GM12878 (cell line): ENCODE measurements at regions not wholly inside any gene's neighbourhood (a gene's known extent, or its start where the extent isn't known, plus 50 kb on each side); places are given as distances from the start of the nearest gene placed in this dataset.

Experiments used
- ATAC-seq: fragments of 200-7000 bp; cut with Tn5 transposase; 3 replicates; pipeline ENCODE4 v1.9.1; 2020; ENCODE audit warnings: mild to moderate bottlenecking, moderate library complexity
- BruUV-seq: library from RNA; stranded (reverse); fragments of 400-500 nt; replicated peaks from 2 replicates; lab custom pipeline; 2021; lab: Mats Ljungman, UMichigan
- CTCF ChIA-PET: fragments of 300-600 bp; sonication (Branson Sonifier 250); formaldehyde crosslinking; extraction: SDS; loops from one replicate; lab custom pipeline; 2021; ENCODE audit warnings: inconsistent platforms; lab: Yijun Ruan, JAX
- POLR2A ChIA-PET: fragments of 350-600 bp; formaldehyde crosslinking; extraction: SDS; loops from one replicate; lab custom pipeline; 2021; ENCODE audit warnings: inconsistent platforms; lab: Charles Lee
- RAD21 ChIA-PET: fragments of 300-600 bp; sonication (Branson Sonifier 250); formaldehyde crosslinking; loops from one replicate; lab custom pipeline; 2023; ENCODE audit warnings: antibody characterized with exemption; ENCODE audit not compliant: unreplicated experiment; lab: Charles Lee
- SMC1A ChIA-PET: fragments of 300-600 bp; sonication (Branson Sonifier 250); formaldehyde crosslinking; loops from one replicate; lab custom pipeline; 2023; ENCODE audit not compliant: unreplicated experiment, uncharacterized antibody; lab: Charles Lee
- DNase-seq: peaks from one replicate; pipeline ENCODE4 v3.0.0-alpha.2; 2011; ENCODE audit warnings: low read depth, low spot score
- FAIRE-seq: peaks from 3 replicates; lab custom pipeline; 2011; peaks lifted over from hg19 to GRCh38; lab: Jason Lieb, UNC
- H2AFZ ChIP-seq: 2 replicates; pipeline ENCODE4 v1.6.0; 2011; ENCODE audit warnings: low read depth, low read length, control low read depth; ENCODE audit not compliant: control insufficient read depth
- H3K27ac ChIP-seq: 2 replicates; pipeline ENCODE4 v1.5.1; 2011; ENCODE audit warnings: control low read depth; ENCODE audit not compliant: control insufficient read depth, insufficient read depth
- H3K27me3 ChIP-seq, 2 experiments: replicated peaks in 1 of 2; 2 replicates each; pipeline versions ENCODE4 v1.6.0 to v1.6.1; 2011; ENCODE audit warnings: low read length in 1 of 2; ENCODE audit not compliant: control insufficient read depth in 2 of 2, insufficient read depth in 2 of 2
- H3K36me3 ChIP-seq, 2 experiments: 2 replicates each; pipeline ENCODE4 v1.5.1; 2011; ENCODE audit warnings: low read length in 1 of 2; ENCODE audit not compliant: control insufficient read depth in 2 of 2, insufficient read depth in 2 of 2
- H3K4me1 ChIP-seq: 2 replicates; pipeline ENCODE4 v1.6.1; 2011; ENCODE audit warnings: mild to moderate bottlenecking, low read length, moderate library complexity, mixed read lengths; ENCODE audit not compliant: control insufficient read depth, insufficient read depth
- H3K4me2 ChIP-seq: 2 replicates; pipeline ENCODE4 v1.6.0; 2011; ENCODE audit warnings: control low read depth; ENCODE audit not compliant: control insufficient read depth, insufficient read depth
- H3K4me3 ChIP-seq: fragments of 200-600 bp; sonication (generic); 2 replicates; pipeline ENCODE4 v1.5.1; 2016
- H3K79me2 ChIP-seq: 2 replicates; pipeline ENCODE4 v1.6.0; 2011; ENCODE audit warnings: low read length; ENCODE audit not compliant: control insufficient read depth, insufficient read depth
- H3K9ac ChIP-seq: 2 replicates; pipeline ENCODE4 v1.8.0; 2011; ENCODE audit warnings: low read length, control low read depth, mixed read lengths; ENCODE audit not compliant: control insufficient read depth, insufficient read depth
- H3K9me3 ChIP-seq: replicated peaks from 3 replicates; pipeline ENCODE4 v1.5.1; 2011; ENCODE audit warnings: mild to moderate bottlenecking, low read length; ENCODE audit not compliant: control insufficient read depth, insufficient read depth
- H4K20me1 ChIP-seq: 2 replicates; pipeline ENCODE4 v1.6.0; 2011; ENCODE audit not compliant: control insufficient read depth, insufficient read depth
- CBX3 ChIP-seq: fragments of 200-600 bp; sonication (generic); IDR thresholded peaks from 2 replicates; pipeline ENCODE4 v1.6.1; 2016; ENCODE audit warnings: low read depth, borderline replicate concordance
- CUX1 ChIP-seq: IDR thresholded peaks from 2 replicates; pipeline ENCODE4 v1.6.1; 2012; ENCODE audit warnings: improper control_type of control experiment, low read depth, low read length; ENCODE audit not compliant: insufficient replicate concordance
- IKZF2 ChIP-seq, 2 experiments: fragments of 450-650 bp; IDR thresholded peaks; 2 replicates each; pipeline ENCODE4 v1.6.1; 2017; ENCODE audit warnings: mild to moderate bottlenecking in 2 of 2, moderate library complexity in 2 of 2
- MEF2B ChIP-seq: fragments of 450-650 bp; IDR thresholded peaks from 2 replicates; pipeline ENCODE4 v1.6.1; 2018; ENCODE audit warnings: mild to moderate bottlenecking, moderate library complexity; ENCODE audit not compliant: partially characterized antibody, poor library complexity, severe bottlenecking
- NR2C1 ChIP-seq: fragments of 450-650 bp; IDR thresholded peaks from 2 replicates; pipeline ENCODE4 v1.6.1; 2017; ENCODE audit warnings: antibody characterized with exemption, mild to moderate bottlenecking, moderate library complexity
- POLR2A ChIP-seq: IDR thresholded peaks from 2 replicates; pipeline ENCODE4 v1.6.1; 2011; ENCODE audit warnings: low read depth, mild to moderate bottlenecking, low read length
- SREBF1 ChIP-seq: IDR thresholded peaks from 2 replicates; pipeline ENCODE4 v1.6.1; 2012; ENCODE audit warnings: mild to moderate bottlenecking, low read length
- SUPT20H ChIP-seq: IDR thresholded peaks from 2 replicates; pipeline ENCODE4 v1.6.1; 2011; ENCODE audit warnings: low read depth, mild to moderate bottlenecking, low read length, moderate library complexity, borderline replicate concordance; ENCODE audit not compliant: control insufficient read depth
- ZBED1 ChIP-seq: IDR thresholded peaks from 2 replicates; pipeline ENCODE4 v1.6.1; 2016; ENCODE audit warnings: borderline replicate concordance
- ZBTB4 ChIP-seq: fragments of 450-650 bp; formaldehyde crosslinking; IDR thresholded peaks from 2 replicates; pipeline ENCODE4 v1.4.0; 2022; ENCODE audit warnings: mild to moderate bottlenecking, moderate library complexity
- ZNF687 ChIP-seq: fragments of 450-650 bp; IDR thresholded peaks from 2 replicates; pipeline ENCODE4 v1.6.1; 2017; ENCODE audit warnings: mild to moderate bottlenecking, moderate library complexity
- WGBS: methylation state at CpG from one replicate; pipeline ENCODE4 v1.1.6; 2016; ENCODE audit warnings: low lambda C conversion rate; ENCODE audit not compliant: insufficient replicate concordance, insufficient coverage; ENCODE audit errors: missing lambda C conversion rate; 5-methylcytosine and 5-hydroxymethylcytosine counted together
- in situ Hi-C: fragments of 300-500 bp; cut with MboI; formaldehyde crosslinking; loops from 9 replicates; pipeline ENCODE4 v1.14.3; 2018; ENCODE audit warnings: mixed read lengths
- intact Hi-C: fragments of 100-400 bp; cut with micrococcal nuclease; formaldehyde crosslinking; loops from one replicate; pipeline ENCODE4 v1.14.2; 2022; ENCODE audit not compliant: unreplicated experiment

- no peak for TF ChIP-seq CUX1
- TF ChIP-seq, all 136 proteins: peak for 0
Observed at GRCh38 chr2:237180987-237181386, 95.3 kb downstream of the COPS8 start (continued).

GRCh38 chr2:237181844-237182243 lies 96.2 kb downstream of the COPS8 start:
- Histone ChIP-seq H3K27me3 (no peaks in the 10 kb centered on the region; a peak in 2 of 4 replicates), H3K9ac (no peak overlapping the region), H3K4me2 (no peak overlapping the region), H3K4me3 (no peak overlapping the region), H2AFZ (no peak overlapping the region), H3K79me2 (no peaks in the 10 kb centered on the region), H3K27ac (no peak overlapping the region), H3K9me3 (no peaks in the 10 kb centered on the region), H3K36me3 (no peaks in the 10 kb centered on the region), H3K4me1 (no peaks in the 10 kb centered on the region), H4K20me1 (no peaks in the 10 kb centered on the region)
- WGBS, result 43% methylated on average over 4 of the region's 4 CpGs
- intact Hi-C loops (no loop called here), in situ Hi-C loops (no loop called here)
- BruUV-seq, result no TSS peak
- ATAC-seq (no peak), FAIRE-seq (no peak), DNase-seq (no peak)
- ChIA-PET POLR2A (no interaction called here), SMC1A (interaction anchor here (0.6 to 1.4 kb wide), 3 partner anchors 76 to 1349 kb away, joined by 3 read pairs; no protein-coding TSS in a partner anchor), RAD21 (no interaction called here), CTCF (no interaction called here)
- TF ChIP-seq NR2C1 (no peak), SUPT20H (no peak), IKZF2 (IDR thresholded peaks at IDR 0.05) (no peak), MEF2B (no peak), ZBED1 (no peak), POLR2A (no peak), SREBF1 (no peak), ZNF687 (no peak), CBX3 (no peak), ZBTB4 (CRISPR knock-in tag) (no peak)
